Stomach smooth muscle (tissue), 2 donors: ENCODE measurements at regions not wholly inside any gene's neighbourhood (a gene's known extent, or its start where the extent isn't known, plus 50 kb on each side); places are given as distances from the start of the nearest gene placed in this dataset.

Source experiments
- H3K27ac ChIP-seq: one replicate; pipeline ENCODE4 v1.7.0; 2013; ENCODE audit warnings: mild to moderate bottlenecking, low read length, inconsistent platforms
- H3K27me3 ChIP-seq, 2 donors: one replicate each; pipeline ENCODE4 v1.7.0; 2013; ENCODE audit warnings: low read length in 2 of 2; ENCODE audit not compliant: insufficient read depth in 2 of 2, control insufficient read depth in 1 of 2
- H3K36me3 ChIP-seq, 2 donors: one replicate each; pipeline ENCODE4 v1.7.0; 2013; ENCODE audit warnings: low read length in 2 of 2; ENCODE audit not compliant: control insufficient read depth in 2 of 2, insufficient read depth in 2 of 2
- H3K4me1 ChIP-seq: one replicate; pipeline ENCODE4 v1.7.0; 2013; ENCODE audit warnings: low read length; ENCODE audit not compliant: control insufficient read depth, insufficient read depth
- H3K4me3 ChIP-seq, 2 donors: one replicate each; pipeline ENCODE4 v1.7.0; 2013; ENCODE audit warnings: low read length in 2 of 2
- H3K9ac ChIP-seq, 2 donors: one replicate each; pipeline ENCODE4 v1.7.0; 2013; ENCODE audit warnings: low read length in 2 of 2, mild to moderate bottlenecking in 1 of 2
- H3K9me3 ChIP-seq, 2 donors: one replicate each; pipeline ENCODE4 v1.7.0; 2013; ENCODE audit warnings: low read length in 2 of 2; ENCODE audit not compliant: control insufficient read depth in 2 of 2
- donor health status: healthy.
- donor health status: Pancreatic carcinoma.

DNA sequence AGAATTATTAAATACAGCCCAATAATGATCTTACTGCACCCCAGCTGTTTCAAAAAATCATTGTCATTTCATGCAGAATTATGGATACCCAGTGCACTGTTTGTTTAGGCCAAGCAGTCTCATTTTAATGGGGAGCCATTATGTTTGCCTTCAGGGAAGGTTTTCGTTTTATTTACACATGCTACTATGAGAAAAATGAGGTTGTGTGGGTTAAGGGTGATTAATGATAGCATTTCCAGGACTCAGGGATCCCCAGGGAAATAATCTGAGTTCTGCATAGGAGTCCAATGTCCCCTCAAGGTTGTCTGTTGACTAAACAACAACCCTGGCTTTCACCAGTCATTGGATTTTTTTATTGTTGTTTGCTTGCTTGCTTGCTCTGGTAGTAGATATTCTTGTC lies 71.0 kb upstream of the ZP4 start:
- Histone ChIP-seq H3K9me3 (no peaks in the 10 kb centered on the region), H3K36me3 (no peaks in the 10 kb centered on the region), H3K9ac (no peak overlapping the region), H3K4me3 (no peak overlapping the region), H3K27ac (no peak overlapping the region), H3K4me1 (no peaks in the 10 kb centered on the region), H3K27me3 (no peaks in the 10 kb centered on the region)

DNA sequence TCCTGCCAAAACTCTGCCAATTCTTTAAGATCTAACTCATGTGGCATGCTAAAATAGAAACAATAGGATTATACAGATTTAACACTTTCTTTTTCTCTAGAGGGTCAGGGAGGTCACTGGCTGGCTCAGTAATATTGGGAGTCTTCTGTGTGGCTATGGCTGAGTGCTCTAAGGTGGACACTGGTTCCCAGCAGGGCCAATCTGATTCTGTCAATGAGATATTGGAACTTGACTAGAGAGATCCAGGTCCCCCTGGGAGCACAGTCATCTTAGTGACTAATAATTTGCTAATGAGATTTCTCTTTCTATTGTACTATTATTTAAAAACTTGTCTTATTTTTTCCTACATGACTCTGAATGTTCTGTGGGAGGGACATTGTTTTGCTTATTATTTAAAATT lies 69.1 kb upstream of the ZP4 start:
- Histone ChIP-seq H3K9ac (no peak overlapping the region), H3K9me3 (no peaks in the 10 kb centered on the region), H3K4me3 (no peak overlapping the region), H3K36me3 (no peaks in the 10 kb centered on the region), H3K27ac (no peak overlapping the region), H3K4me1 (no peaks in the 10 kb centered on the region), H3K27me3 (no peaks in the 10 kb centered on the region)

DNA sequence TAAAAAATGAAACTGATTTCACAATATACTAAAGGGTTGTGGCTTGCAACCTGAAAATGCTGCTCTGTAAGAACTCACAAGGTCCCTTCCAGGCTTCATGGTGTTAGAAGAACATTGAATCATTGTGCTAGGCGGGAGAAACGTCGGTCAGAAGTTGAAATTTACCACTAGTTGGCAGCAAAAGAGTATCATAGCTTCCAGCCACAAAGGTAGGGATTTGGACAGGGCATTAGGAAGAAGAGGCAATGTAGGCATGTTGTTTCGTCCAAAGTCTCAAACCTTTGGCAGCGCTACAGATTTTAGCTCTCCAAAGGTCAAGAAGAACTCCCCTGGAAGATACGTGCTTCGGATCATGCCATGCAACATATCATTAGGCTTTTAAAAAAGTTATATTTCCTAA lies 62.5 kb upstream of the ZP4 start:
- Histone ChIP-seq H3K9ac (no peak overlapping the region), H3K27ac (no peak overlapping the region), H3K36me3 (no peaks in the 10 kb centered on the region), H3K4me1 (no peaks in the 10 kb centered on the region), H3K9me3 (no peaks in the 10 kb centered on the region), H3K4me3 (no peak overlapping the region), H3K27me3 (no peaks in the 10 kb centered on the region)
